ENCODE measurements at regions not wholly inside any gene's neighbourhood (a gene's known extent, or its start where the extent isn't known, plus 50 kb on each side); places are given as distances from the start of the nearest gene placed in this dataset.

GRCh38 chr2:114049280-114049679, 159.4 kb downstream of the ACTR3 start:
- Histone ChIP-seq H3K4me1 (ENCODE audit: control insufficient read depth, extremely low read depth, insufficient read depth, low read length) (no peaks in the 10 kb centered on the region), H3K4me2 (ENCODE audit: extremely low read depth, insufficient read depth, low read length) (no peak overlapping the region), H3K9ac (ENCODE audit: insufficient read depth, low read length) (no peak overlapping the region), H3K9me3 (ENCODE audit: control insufficient read depth, insufficient read depth, low read depth, low read length) (no peaks in the 10 kb centered on the region), H4K20me1 (ENCODE audit: control insufficient read depth, extremely low read depth, insufficient read depth, low read length) (no peaks in the 10 kb centered on the region), H3K27me3 (ENCODE audit: control insufficient read depth, insufficient read depth, low read length) (no peaks in the 10 kb centered on the region), H3K36me3 (ENCODE audit: control insufficient read depth, insufficient read depth, low read length) (no peaks in the 10 kb centered on the region), H3K27ac (ENCODE audit: insufficient read depth, low read length) (no peak overlapping the region), H3K79me2 (ENCODE audit: control insufficient read depth, insufficient read depth, low read length) (no peaks in the 10 kb centered on the region), H3K4me3 (replicated peaks in 1 of 4; ENCODE audit: control extremely low read depth in 1 of 4, insufficient read depth in 1 of 4, low read depth in 3 of 4, low read length in 4 of 4) (no peak overlapping the region), H2AFZ (ENCODE audit: low read length) (no peak overlapping the region)
- no peak for DNase-seq (ENCODE audit: low read depth in 2 of 2)
- no peak for TF ChIP-seq EZH2 (IDR thresholded peaks at IDR 0.05; ENCODE audit: low read length, missing control alignments)
- TF ChIP-seq, protein P1, sequence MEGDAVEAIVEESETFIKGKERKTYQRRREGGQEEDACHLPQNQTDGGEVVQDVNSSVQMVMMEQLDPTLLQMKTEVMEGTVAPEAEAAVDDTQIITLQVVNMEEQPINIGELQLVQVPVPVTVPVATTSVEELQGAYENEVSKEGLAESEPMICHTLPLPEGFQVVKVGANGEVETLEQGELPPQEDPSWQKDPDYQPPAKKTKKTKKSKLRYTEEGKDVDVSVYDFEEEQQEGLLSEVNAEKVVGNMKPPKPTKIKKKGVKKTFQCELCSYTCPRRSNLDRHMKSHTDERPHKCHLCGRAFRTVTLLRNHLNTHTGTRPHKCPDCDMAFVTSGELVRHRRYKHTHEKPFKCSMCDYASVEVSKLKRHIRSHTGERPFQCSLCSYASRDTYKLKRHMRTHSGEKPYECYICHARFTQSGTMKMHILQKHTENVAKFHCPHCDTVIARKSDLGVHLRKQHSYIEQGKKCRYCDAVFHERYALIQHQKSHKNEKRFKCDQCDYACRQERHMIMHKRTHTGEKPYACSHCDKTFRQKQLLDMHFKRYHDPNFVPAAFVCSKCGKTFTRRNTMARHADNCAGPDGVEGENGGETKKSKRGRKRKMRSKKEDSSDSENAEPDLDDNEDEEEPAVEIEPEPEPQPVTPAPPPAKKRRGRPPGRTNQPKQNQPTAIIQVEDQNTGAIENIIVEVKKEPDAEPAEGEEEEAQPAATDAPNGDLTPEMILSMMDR (conservative IDR thresholded peaks at IDR 0.05 in 1 of 2, IDR thresholded peaks at IDR 0.05 in 1 of 2; ENCODE audit: low read depth in 1 of 2, low read length in 2 of 2) = no peak

GRCh38 chr2:114049826-114050225, 159.9 kb downstream of the ACTR3 start:
- Histone ChIP-seq H3K36me3 (ENCODE audit: control insufficient read depth, insufficient read depth, low read length) (no peaks in the 10 kb centered on the region), H3K9me3 (ENCODE audit: control insufficient read depth, insufficient read depth, low read depth, low read length) (no peaks in the 10 kb centered on the region), H3K79me2 (ENCODE audit: control insufficient read depth, insufficient read depth, low read length) (no peaks in the 10 kb centered on the region), H3K4me1 (ENCODE audit: control insufficient read depth, extremely low read depth, insufficient read depth, low read length) (no peaks in the 10 kb centered on the region), H2AFZ (ENCODE audit: low read length) (no peak overlapping the region), H4K20me1 (ENCODE audit: control insufficient read depth, extremely low read depth, insufficient read depth, low read length) (no peaks in the 10 kb centered on the region), H3K27me3 (ENCODE audit: control insufficient read depth, insufficient read depth, low read length) (no peaks in the 10 kb centered on the region), H3K4me2 (ENCODE audit: extremely low read depth, insufficient read depth, low read length) (no peak overlapping the region), H3K27ac (ENCODE audit: insufficient read depth, low read length) (no peak overlapping the region), H3K4me3 (replicated peaks in 1 of 4; ENCODE audit: control extremely low read depth in 1 of 4, insufficient read depth in 1 of 4, low read depth in 3 of 4, low read length in 4 of 4) (no peak overlapping the region), H3K9ac (ENCODE audit: insufficient read depth, low read length) (no peak overlapping the region)
- DNase-seq (ENCODE audit: low read depth in 2 of 2) = no peak
- TF ChIP-seq, protein P1 (conservative IDR thresholded peaks at IDR 0.05 in 1 of 2, IDR thresholded peaks at IDR 0.05 in 1 of 2; ENCODE audit: low read depth in 1 of 2, low read length in 2 of 2) = no peak
- TF ChIP-seq EZH2 (IDR thresholded peaks at IDR 0.05; ENCODE audit: low read length, missing control alignments) = no peak

- no peaks in the 10 kb centered on the region for H3K79me2 ChIP-seq (ENCODE audit: control insufficient read depth, insufficient read depth, low read length)
- no peak for DNase-seq (ENCODE audit: low read depth in 2 of 2)
- H3K4me2 ChIP-seq (ENCODE audit: extremely low read depth, insufficient read depth, low read length) = no peak overlapping the region
- H3K4me1 ChIP-seq (ENCODE audit: control insufficient read depth, extremely low read depth, insufficient read depth, low read length) = no peaks in the 10 kb centered on the region
- TF ChIP-seq EZH2 (IDR thresholded peaks at IDR 0.05; ENCODE audit: low read length, missing control alignments) = no peak
- TF ChIP-seq, protein P1 (conservative IDR thresholded peaks at IDR 0.05 in 1 of 2, IDR thresholded peaks at IDR 0.05 in 1 of 2; ENCODE audit: low read depth in 1 of 2, low read length in 2 of 2) = no peak
- no peaks in the 10 kb centered on the region for H4K20me1 ChIP-seq (ENCODE audit: control insufficient read depth, extremely low read depth, insufficient read depth, low read length)
- H3K36me3 ChIP-seq (ENCODE audit: control insufficient read depth, insufficient read depth, low read length) = no peaks in the 10 kb centered on the region
- H3K27ac ChIP-seq (ENCODE audit: insufficient read depth, low read length) = no peak overlapping the region
- no peak overlapping the region for H3K4me3 ChIP-seq (replicated peaks in 1 of 4; ENCODE audit: control extremely low read depth in 1 of 4, insufficient read depth in 1 of 4, low read depth in 3 of 4, low read length in 4 of 4)
- H3K9ac ChIP-seq (ENCODE audit: insufficient read depth, low read length) = no peak overlapping the region
- H2AFZ ChIP-seq (ENCODE audit: low read length) = no peak overlapping the region
- no peaks in the 10 kb centered on the region for H3K9me3 ChIP-seq (ENCODE audit: control insufficient read depth, insufficient read depth, low read depth, low read length)
- H3K27me3 ChIP-seq (ENCODE audit: control insufficient read depth, insufficient read depth, low read length) = no peaks in the 10 kb centered on the region
Observed at GRCh38 chr2:114056294-114057143, 166.6 kb downstream of the ACTR3 start.

Measured in fibroblast of lung (primary cell).